DND-41 (cell line): ENCODE measurements at regions not wholly inside any gene's neighbourhood (a gene's known extent, or its start where the extent isn't known, plus 50 kb on each side); places are given as distances from the start of the nearest gene placed in this dataset.

ENCODE experiments used
- ATAC-seq: fragments of 200-7000 bp; cut with Tn5 transposase; 3 replicates; pipeline ENCODE4 v1.9.1; 2021; ENCODE audit warnings: low read depth; ENCODE audit not compliant: insufficient read depth
- DNase-seq: peaks from one replicate; pipeline ENCODE4 v3.0.0-alpha.2; 2020
- H2AFZ ChIP-seq: 2 replicates; pipeline ENCODE4 v1.6.0; 2012; ENCODE audit warnings: low read depth, low read length
- H3K27ac ChIP-seq: 2 replicates; pipeline ENCODE4 v1.5.1; 2012; ENCODE audit warnings: low read length, inconsistent platforms
- H3K27me3 ChIP-seq: fragments of 200-600 bp; sonication (generic); 2 replicates; pipeline ENCODE4 v1.6.0; 2012; ENCODE audit warnings: low read length, mild to moderate bottlenecking, inconsistent platforms; ENCODE audit not compliant: insufficient read depth, poor library complexity
- H3K36me3 ChIP-seq: 2 replicates; pipeline ENCODE4 v1.5.1; 2012; ENCODE audit warnings: low read length, inconsistent platforms; ENCODE audit not compliant: insufficient read depth
- H3K4me1 ChIP-seq: 2 replicates; pipeline ENCODE4 v1.5.1; 2012; ENCODE audit warnings: mild to moderate bottlenecking, low read length; ENCODE audit not compliant: insufficient read depth
- H3K4me2 ChIP-seq: 2 replicates; pipeline ENCODE4 v1.6.0; 2012; ENCODE audit warnings: mild to moderate bottlenecking, moderate library complexity, low read length, inconsistent platforms; ENCODE audit not compliant: insufficient read depth
- H3K4me3 ChIP-seq, 2 experiments: fragments of 200-600 bp in 1 of 2; shearing (Covaris generic) in 1 of 2; 2 replicates each; pipeline ENCODE4 v1.5.1; 2012 to 2016; ENCODE audit warnings: inconsistent platforms in 2 of 2, low read length in 2 of 2, mild to moderate bottlenecking in 2 of 2, low read depth in 1 of 2, moderate library complexity in 1 of 2
- H3K79me2 ChIP-seq: 2 replicates; pipeline ENCODE4 v1.6.0; 2012; ENCODE audit warnings: low read length, inconsistent platforms; ENCODE audit not compliant: insufficient read depth
- H3K9ac ChIP-seq: 2 replicates; pipeline ENCODE4 v1.6.0; 2012; ENCODE audit warnings: low read depth, mild to moderate bottlenecking, inconsistent platforms, low read length, moderate library complexity
- H3K9me3 ChIP-seq: 2 replicates; pipeline ENCODE4 v1.5.1; 2012; ENCODE audit warnings: low read length, moderate library complexity, mild to moderate bottlenecking, inconsistent platforms; ENCODE audit not compliant: insufficient read depth, severe bottlenecking
- H4K20me1 ChIP-seq: 2 replicates; pipeline ENCODE4 v1.6.0; 2012; ENCODE audit warnings: low read length; ENCODE audit not compliant: insufficient read depth
- CTCF ChIP-seq: IDR thresholded peaks from 2 replicates; pipeline ENCODE4 v1.5.1; 2012; ENCODE audit warnings: borderline replicate concordance, low read length, moderate library complexity, mild to moderate bottlenecking; ENCODE audit not compliant: poor library complexity, severe bottlenecking; ENCODE audit errors: extremely low read depth
- EZH2 ChIP-seq: IDR thresholded peaks from 3 replicates; pipeline ENCODE4 v1.6.1; 2012; ENCODE audit warnings: borderline replicate concordance, low read depth, mild to moderate bottlenecking, moderate library complexity, low read length, inconsistent platforms; ENCODE audit not compliant: severe bottlenecking

GRCh38 chr5:163809473-163809872, 304.1 kb downstream of the MAT2B start:
- no peak overlapping the region for H3K27ac ChIP-seq
- H3K79me2 ChIP-seq: no peaks in the 10 kb centered on the region
- no peaks in the 10 kb centered on the region for H3K9me3 ChIP-seq
- no peak overlapping the region for H2AFZ ChIP-seq
- no peaks in the 10 kb centered on the region for H3K27me3 ChIP-seq
- DNase-seq: no peak
- no peaks in the 10 kb centered on the region for H4K20me1 ChIP-seq
- H3K9ac ChIP-seq: no peak overlapping the region
- no peak overlapping the region for H3K4me2 ChIP-seq
- TF ChIP-seq CTCF: no peak
- TF ChIP-seq EZH2: no peak
- H3K36me3 ChIP-seq: no peaks in the 10 kb centered on the region
- H3K4me3 ChIP-seq: no peak overlapping the region
- no peak for ATAC-seq
- no peaks in the 10 kb centered on the region for H3K4me1 ChIP-seq

GRCh38 chr5:163813900-163814299, 308.5 kb downstream of the MAT2B start:
- no peaks in the 10 kb centered on the region for H3K79me2 ChIP-seq

GRCh38 chr5:163815240-163815791, 309.9 kb downstream of the MAT2B start:
- no peak overlapping the region for H3K27ac ChIP-seq
- H4K20me1 ChIP-seq: no peaks in the 10 kb centered on the region
- no peaks in the 10 kb centered on the region for H3K36me3 ChIP-seq
- ATAC-seq (no peak), DNase-seq (no peak)
- no peaks in the 10 kb centered on the region for H3K27me3 ChIP-seq
- H3K79me2 ChIP-seq: no peaks in the 10 kb centered on the region
- H3K9ac ChIP-seq: no peak overlapping the region
- H2AFZ ChIP-seq: no peak overlapping the region
- TF ChIP-seq CTCF (no peak), EZH2 (no peak)
- H3K4me1 ChIP-seq: no peaks in the 10 kb centered on the region
- no peaks in the 10 kb centered on the region for H3K9me3 ChIP-seq
- no peak overlapping the region for H3K4me2 ChIP-seq
- H3K4me3 ChIP-seq: no peak overlapping the region

More at GRCh38 chr5:163813900-163814299, 308.5 kb downstream of the MAT2B start:
- no peak overlapping the region for H3K4me2 ChIP-seq
- H3K9me3 ChIP-seq: no peaks in the 10 kb centered on the region
- H3K27ac ChIP-seq: no peak overlapping the region
- H3K36me3 ChIP-seq: no peaks in the 10 kb centered on the region
- no peaks in the 10 kb centered on the region for H4K20me1 ChIP-seq
- no peak for DNase-seq
- TF ChIP-seq CTCF (no peak), EZH2 (no peak)
- no peak overlapping the region for H3K4me3 ChIP-seq
- no peaks in the 10 kb centered on the region for H3K27me3 ChIP-seq
- ATAC-seq: no peak
- no peak overlapping the region for H3K9ac ChIP-seq
- no peak overlapping the region for H2AFZ ChIP-seq
- no peaks in the 10 kb centered on the region for H3K4me1 ChIP-seq

- H3K27ac ChIP-seq: no peak overlapping the region
- H3K36me3 ChIP-seq: no peaks in the 10 kb centered on the region
- no peak overlapping the region for H3K4me3 ChIP-seq
- no peak overlapping the region for H3K9ac ChIP-seq
- no peaks in the 10 kb centered on the region for H3K4me1 ChIP-seq
- ATAC-seq (no peak), DNase-seq (no peak)
- no peak overlapping the region for H3K4me2 ChIP-seq
- H3K9me3 ChIP-seq: no peaks in the 10 kb centered on the region
- no peaks in the 10 kb centered on the region for H4K20me1 ChIP-seq
- no peaks in the 10 kb centered on the region for H3K27me3 ChIP-seq
- TF ChIP-seq CTCF (no peak), EZH2 (no peak)
- no peak overlapping the region for H2AFZ ChIP-seq
- H3K79me2 ChIP-seq: no peaks in the 10 kb centered on the region
Measured at GRCh38 chr5:163821142-163821541, 315.7 kb downstream of the MAT2B start.
